Neural cell (in vitro differentiated cells): ENCODE measurements at regions not wholly inside any gene's neighbourhood (a gene's known extent, or its start where the extent isn't known, plus 50 kb on each side); places are given as distances from the start of the nearest gene placed in this dataset.

Source experiments
- H2AFZ ChIP-seq: fragments of 200-600, 300-800 bp; sonication (generic), shearing (Covaris generic); 2 replicates; pipeline ENCODE4 v1.6.0; 2014; ENCODE audit warnings: low read depth, mild to moderate bottlenecking, antibody characterized with exemption, low read length, moderate library complexity
- H3F3A ChIP-seq: fragments of 200-600 bp; shearing (Covaris generic); 2 replicates; pipeline ENCODE4 v1.6.1; 2016; ENCODE audit warnings: mild to moderate bottlenecking, moderate library complexity, mixed read lengths, antibody characterized with exemption, low read length; ENCODE audit not compliant: insufficient read depth, poor library complexity, severe bottlenecking
- H3K27ac ChIP-seq: fragments of 200-600, 300-800 bp; sonication (generic), shearing (Covaris generic); 2 replicates; pipeline ENCODE4 v1.5.1; 2014; ENCODE audit warnings: mild to moderate bottlenecking, low read length, moderate library complexity
- H3K27me3 ChIP-seq: fragments of 300-800, 200-600 bp; sonication (generic), shearing (Covaris generic); 2 replicates; pipeline ENCODE4 v1.6.0; 2014; ENCODE audit warnings: mild to moderate bottlenecking, low read depth, low read length, moderate library complexity; ENCODE audit not compliant: insufficient read depth
- H3K36me3 ChIP-seq: fragments of 300-800, 200-600 bp; sonication (generic), shearing (Covaris generic); 2 replicates; pipeline ENCODE4 v1.5.1; 2014; ENCODE audit warnings: mild to moderate bottlenecking, antibody characterized with exemption, low read length, moderate library complexity; ENCODE audit not compliant: insufficient read depth
- H3K4me2 ChIP-seq: fragments of 300-800, 200-600 bp; sonication (generic), shearing (Covaris generic); 2 replicates; pipeline ENCODE4 v1.6.0; 2014; ENCODE audit warnings: mild to moderate bottlenecking, low read length
- H3K4me3 ChIP-seq: fragments of 300-800, 200-600 bp; sonication (generic), shearing (Covaris generic); 2 replicates; pipeline ENCODE4 v1.5.1; 2014; ENCODE audit warnings: mild to moderate bottlenecking, low read length, moderate library complexity
- H3K79me2 ChIP-seq: fragments of 200-600 bp; shearing (Covaris generic); replicated peaks from 2 replicates; pipeline ENCODE4 v1.6.0; 2014; ENCODE audit warnings: mild to moderate bottlenecking, low read length, moderate library complexity; ENCODE audit not compliant: insufficient read depth
- H3K9ac ChIP-seq: fragments of 300-800, 200-600 bp; sonication (generic), shearing (Covaris generic); 2 replicates; pipeline ENCODE4 v1.6.1; 2016; ENCODE audit warnings: mild to moderate bottlenecking, low read length, mixed read lengths
- H3K9me2 ChIP-seq: fragments of 200-600 bp; shearing (Covaris generic); 2 replicates; pipeline ENCODE4 v1.6.1; 2016; ENCODE audit warnings: mild to moderate bottlenecking, low read length, mixed read lengths; ENCODE audit not compliant: insufficient read depth
- H3K9me3 ChIP-seq: fragments of 200-600, 300-800 bp; sonication (generic), shearing (Covaris generic); 2 replicates; pipeline ENCODE4 v1.6.1; 2016; ENCODE audit warnings: mild to moderate bottlenecking, mixed run types, low read length, moderate library complexity, mixed read lengths
- H4K20me1 ChIP-seq: fragments of 200-600 bp; shearing (Covaris generic); 2 replicates; pipeline ENCODE4 v1.6.1; 2016; ENCODE audit warnings: mild to moderate bottlenecking, mixed run types; ENCODE audit not compliant: insufficient read depth
- CTCF ChIP-seq: fragments of 450-650 bp; IDR thresholded peaks from 2 replicates; pipeline ENCODE4 v1.5.1; 2014; ENCODE audit warnings: antibody characterized with exemption, mild to moderate bottlenecking, moderate library complexity; ENCODE audit not compliant: poor library complexity, severe bottlenecking
- EP300 ChIP-seq: fragments of 450-650 bp; conservative IDR thresholded peaks from 2 replicates; pipeline ENCODE4 v1.6.1; 2014; ENCODE audit warnings: antibody characterized with exemption, mild to moderate bottlenecking, moderate library complexity; ENCODE audit not compliant: poor library complexity, severe bottlenecking
- EZH2 ChIP-seq: fragments of 200-600, 300-800 bp; shearing (Covaris generic), sonication (generic); IDR thresholded peaks from 2 replicates; pipeline ENCODE4 v1.6.1; 2014; ENCODE audit warnings: antibody characterized with exemption, low read length, borderline replicate concordance, mild to moderate bottlenecking; ENCODE audit not compliant: insufficient read depth, poor library complexity, severe bottlenecking
- MXI1 ChIP-seq: fragments of 450-650 bp; conservative IDR thresholded peaks from 2 replicates; pipeline ENCODE4 v1.6.1; 2014; ENCODE audit warnings: antibody characterized with exemption, mild to moderate bottlenecking; ENCODE audit not compliant: poor library complexity, severe bottlenecking
- POLR2AphosphoS5 ChIP-seq: IDR thresholded peaks from 2 replicates; pipeline ENCODE4 v1.6.1; 2012
- RAD21 ChIP-seq: fragments of 450-650 bp; conservative IDR thresholded peaks from 2 replicates; pipeline ENCODE4 v1.6.1; 2014; ENCODE audit warnings: antibody characterized with exemption, mild to moderate bottlenecking, moderate library complexity
- REST ChIP-seq: IDR thresholded peaks from 2 replicates; pipeline ENCODE4 v1.6.1; 2012; ENCODE audit warnings: borderline replicate concordance
- SMC3 ChIP-seq: fragments of 450-650 bp; conservative IDR thresholded peaks from 2 replicates; pipeline ENCODE4 v1.6.1; 2014; ENCODE audit warnings: antibody characterized with exemption, mild to moderate bottlenecking, moderate library complexity; ENCODE audit not compliant: poor library complexity
- TAF1 ChIP-seq: IDR thresholded peaks from 2 replicates; pipeline ENCODE4 v1.6.1; 2012; ENCODE audit warnings: low read depth

- no peaks in the 10 kb centered on the region for H3K9me2 ChIP-seq
- H3K9me3 ChIP-seq = no peaks in the 10 kb centered on the region
- H3K9ac ChIP-seq = no peak overlapping the region
- no peak overlapping the region for H3K4me3 ChIP-seq
- no peak overlapping the region for H2AFZ ChIP-seq
- no peaks in the 10 kb centered on the region for H3K27me3 ChIP-seq
- no peaks in the 10 kb centered on the region for H3K36me3 ChIP-seq
- no peaks in the 10 kb centered on the region for H3F3A ChIP-seq
- H3K79me2 ChIP-seq = no peaks in the 10 kb centered on the region
- no peak overlapping the region for H3K4me2 ChIP-seq
- no peaks in the 10 kb centered on the region for H4K20me1 ChIP-seq
- TF ChIP-seq TAF1 (no peak), REST (no peak), EZH2 (no peak), EP300 (no peak)
- H3K27ac ChIP-seq = no peak overlapping the region
Observed at GRCh38 chr11:27247660-27248059, 115.4 kb downstream of the CCDC34 start.

GRCh38 chr11:27246925-27247324 is 116.1 kb downstream of the CCDC34 start:
- H3K27me3 ChIP-seq = no peaks in the 10 kb centered on the region

More at GRCh38 chr11:27246925-27247324, 116.1 kb downstream of the CCDC34 start:
- Histone ChIP-seq H4K20me1 (no peaks in the 10 kb centered on the region), H3K4me3 (no peak overlapping the region), H3K9me3 (no peaks in the 10 kb centered on the region), H2AFZ (no peak overlapping the region), H3K79me2 (no peaks in the 10 kb centered on the region), H3K9me2 (no peaks in the 10 kb centered on the region), H3F3A (no peaks in the 10 kb centered on the region), H3K9ac (no peak overlapping the region), H3K27ac (no peak overlapping the region), H3K4me2 (no peak overlapping the region), H3K36me3 (no peaks in the 10 kb centered on the region)
- TF ChIP-seq CTCF (no peak), TAF1 (no peak), EZH2 (no peak), EP300 (no peak), POLR2AphosphoS5 (no peak), SMC3 (no peak), RAD21 (no peak), MXI1 (no peak), REST (no peak)
